Activated T-cell treated with anti-CD3 and anti-CD28 coated beads for 24 hours (primary cell): ENCODE measurements at regions not wholly inside any gene's neighbourhood (a gene's known extent, or its start where the extent isn't known, plus 50 kb on each side); places are given as distances from the start of the nearest gene placed in this dataset.
"Not testable (repeated sequence)": the region's sequence is repeated elsewhere in the genome, so short reads cannot be mapped to it uniquely, and the experiment has no call there.

Experiments used
- DNase-seq: peaks from one replicate; pipeline ENCODE4 v3.0.0-alpha.2; 2020; ENCODE audit warnings: low read depth

GRCh38 chr6:169014211-169015197 lies 239.1 kb downstream of the THBS2 start:
- DNase-seq = no peak

GRCh38 chr6:169009628-169010027 lies 244.0 kb downstream of the THBS2 start:
- DNase-seq = no peak

GRCh38 chr6:169008641-169009257 lies 244.9 kb downstream of the THBS2 start:
- DNase-seq = no peak

- DNase-seq = no peak
Observed at GRCh38 chr6:169005166-169005565, 248.5 kb downstream of the THBS2 start.

- DNase-seq = no peak
Observed at GRCh38 chr6:169000022-169000421, 253.6 kb downstream of the THBS2 start.

- DNase-seq = no peak
Observed at GRCh38 chr6:168999392-168999791, 254.3 kb downstream of the THBS2 start.

- no peak for DNase-seq
Observed at GRCh38 chr6:168996356-168996625, 257.4 kb downstream of the THBS2 start.

- DNase-seq = no peak
Observed at GRCh38 chr6:168995526-168996355, 257.9 kb downstream of the THBS2 start.

- no peak for DNase-seq
Observed at GRCh38 chr6:168994956-168995355, 258.7 kb downstream of the THBS2 start.

- no peak for DNase-seq
Observed at GRCh38 chr6:168992446-168993144, 261.1 kb downstream of the THBS2 start.

- DNase-seq = not testable (repeated sequence)
Observed at GRCh38 chr6:168991695-168992094, 262.0 kb downstream of the THBS2 start.

- no peak for DNase-seq
Observed at GRCh38 chr6:168990019-168990751, 263.5 kb downstream of the THBS2 start.

- DNase-seq = no peak
Observed at GRCh38 chr6:168989421-168989820, 264.2 kb downstream of the THBS2 start.

- DNase-seq = no peak
Observed at GRCh38 chr6:168988801-168989200, 264.8 kb downstream of the THBS2 start.

- no peak for DNase-seq
Observed at GRCh38 chr6:168988280-168988679, 265.4 kb downstream of the THBS2 start.

- DNase-seq = no peak
Observed at GRCh38 chr6:168985705-168986104, 267.9 kb downstream of the THBS2 start.

GRCh38 chr6:168983925-168984324 lies 269.7 kb downstream of the THBS2 start:
- no peak for DNase-seq

- DNase-seq = no peak
Observed at GRCh38 chr6:168981187-168981586, 272.5 kb downstream of the THBS2 start.

- DNase-seq = no peak
Observed at GRCh38 chr6:168979254-168979653, 274.4 kb downstream of the THBS2 start.

- no peak for DNase-seq
Observed at GRCh38 chr6:168972128-168972527, 281.5 kb downstream of the THBS2 start.

- DNase-seq = no peak
Observed at GRCh38 chr6:168971549-168971948, 282.1 kb downstream of the THBS2 start.
